ENCODE measurements at regions not wholly inside any gene's neighbourhood (a gene's known extent, or its start where the extent isn't known, plus 50 kb on each side); places are given as distances from the start of the nearest gene placed in this dataset.
"Not testable (repeated sequence)": the region's sequence is repeated elsewhere in the genome, so short reads cannot be mapped to it uniquely, and the experiment has no call there.

DNA sequence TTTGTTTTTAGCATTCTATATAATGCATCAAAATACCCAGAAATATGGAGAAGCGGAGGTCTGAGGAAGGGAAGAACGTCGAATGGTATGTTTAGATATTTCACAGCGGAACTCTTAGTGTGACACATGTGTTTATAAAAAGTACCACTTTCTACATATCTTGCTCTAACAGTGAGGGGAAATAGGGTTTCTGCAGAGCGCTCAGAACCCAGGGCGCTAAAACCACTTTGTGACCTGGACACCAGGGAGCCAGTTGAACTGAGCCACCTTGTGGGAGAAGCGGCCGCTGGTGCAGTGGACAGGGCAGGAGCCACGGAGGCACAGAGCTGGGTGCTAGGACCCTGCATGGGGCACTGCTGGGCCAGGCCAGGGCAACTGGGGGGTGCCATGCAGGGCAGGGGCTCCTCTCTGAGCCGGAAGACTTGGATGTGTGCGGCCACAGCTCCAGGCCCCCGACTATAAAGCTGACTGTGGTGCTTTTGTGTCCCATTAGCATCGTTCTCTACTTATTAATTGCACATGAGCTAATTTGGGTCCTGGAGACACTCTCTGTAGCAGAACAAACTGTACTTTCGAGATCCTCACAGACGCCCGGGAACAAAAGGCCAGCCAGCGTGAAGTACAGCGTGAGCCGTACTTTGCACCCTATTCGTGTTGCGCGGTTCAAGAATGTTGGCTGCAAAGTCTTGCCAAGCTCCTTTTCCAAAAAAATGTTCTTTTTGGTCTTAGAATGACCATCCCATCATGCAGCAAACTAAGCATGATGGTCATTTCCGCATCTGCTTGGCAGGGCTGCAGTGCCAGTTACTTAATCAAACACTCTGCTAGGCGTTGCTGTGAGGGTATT is 151.9 kb upstream of the ALKAL2 start:
- in situ Hi-C loops (cut with HindIII; ENCODE audit: low pct_unique_long_range_greater_than_20kb, low sequenced_read_pairs), result no loop called here
- TF ChIP-seq JUND (IDR thresholded peaks at IDR 0.05; ENCODE audit: low read depth), result no peak
- DNase-seq (ENCODE audit: low read depth in 1 of 2, low spot score in 1 of 2), result no peak

- no peak for DNase-seq (ENCODE audit: low read depth in 1 of 2, low spot score in 1 of 2)
- in situ Hi-C loops (cut with HindIII; ENCODE audit: low pct_unique_long_range_greater_than_20kb, low sequenced_read_pairs), result no loop called here
- no peak for TF ChIP-seq JUND (IDR thresholded peaks at IDR 0.05; ENCODE audit: low read depth)
These were observed 151.2 kb upstream of the ALKAL2 start for GRCh38 chr2:439077-439476.

DNA sequence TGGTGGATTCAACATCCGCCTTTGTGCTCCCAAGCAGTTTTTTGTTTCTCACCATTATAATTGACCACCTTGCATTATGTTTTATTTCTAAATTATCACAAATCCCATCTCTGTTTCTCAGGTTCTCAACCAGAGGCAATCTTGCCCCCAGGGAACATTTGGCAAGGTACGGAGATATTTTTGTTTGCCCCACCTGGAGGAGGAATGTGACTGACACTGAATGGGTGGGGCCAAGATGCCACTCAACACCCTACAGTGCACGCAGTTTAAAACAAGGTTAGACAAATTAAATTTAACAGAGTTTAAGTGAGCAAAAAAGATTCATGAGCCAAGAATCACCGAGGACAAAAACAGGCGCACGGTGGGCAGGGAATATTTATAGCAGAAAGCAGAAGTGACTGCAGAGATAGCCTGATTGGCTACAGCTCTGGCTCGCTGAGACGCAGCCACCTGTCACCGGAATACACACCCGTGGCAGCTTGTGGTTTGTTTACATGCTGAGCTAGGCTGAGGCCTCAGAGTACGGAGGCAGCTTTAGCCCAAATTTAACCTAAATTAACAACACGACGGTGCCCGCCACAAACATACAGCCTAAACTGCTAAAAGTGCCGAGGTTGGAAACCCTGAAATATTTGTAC is 150.0 kb upstream of the ALKAL2 start:
- no peak for TF ChIP-seq JUND (IDR thresholded peaks at IDR 0.05; ENCODE audit: low read depth)
- peak; percentile 71 to 81 for DNase-seq (ENCODE audit: low read depth in 1 of 2, low spot score in 1 of 2)
- in situ Hi-C loops (cut with HindIII; ENCODE audit: low pct_unique_long_range_greater_than_20kb, low sequenced_read_pairs), result no loop called here

DNA sequence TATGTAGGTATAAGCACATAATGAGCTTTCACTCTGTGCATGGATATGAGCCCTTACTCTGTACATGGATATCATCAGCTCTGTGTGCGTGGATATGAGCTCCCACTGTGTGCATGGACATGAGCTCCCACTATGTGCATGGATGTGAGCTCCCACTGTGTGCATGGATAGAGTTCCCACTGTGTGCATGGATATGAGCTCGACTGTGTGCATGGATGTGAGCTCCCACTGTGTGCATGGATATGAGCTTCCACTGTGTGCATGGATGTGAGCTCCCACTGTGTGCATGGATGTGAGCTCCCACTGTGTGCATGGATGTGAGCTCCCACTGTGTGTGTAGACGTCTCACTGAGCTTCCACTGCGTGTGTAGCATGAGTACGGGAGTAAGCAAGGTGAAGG is 149.3 kb upstream of the ALKAL2 start:
- no peak for TF ChIP-seq JUND (IDR thresholded peaks at IDR 0.05; ENCODE audit: low read depth)
- no peak for DNase-seq (ENCODE audit: low read depth in 1 of 2, low spot score in 1 of 2)
- in situ Hi-C loops (cut with HindIII; ENCODE audit: low pct_unique_long_range_greater_than_20kb, low sequenced_read_pairs), result no loop called here

- DNase-seq (ENCODE audit: low read depth in 1 of 2, low spot score in 1 of 2), result no peak
- in situ Hi-C loops (cut with HindIII; ENCODE audit: low pct_unique_long_range_greater_than_20kb, low sequenced_read_pairs), result no loop called here
- TF ChIP-seq JUND (IDR thresholded peaks at IDR 0.05; ENCODE audit: low read depth), result no peak
These were observed 148.3 kb upstream of the ALKAL2 start for GRCh38 chr2:436205-436604.

DNA sequence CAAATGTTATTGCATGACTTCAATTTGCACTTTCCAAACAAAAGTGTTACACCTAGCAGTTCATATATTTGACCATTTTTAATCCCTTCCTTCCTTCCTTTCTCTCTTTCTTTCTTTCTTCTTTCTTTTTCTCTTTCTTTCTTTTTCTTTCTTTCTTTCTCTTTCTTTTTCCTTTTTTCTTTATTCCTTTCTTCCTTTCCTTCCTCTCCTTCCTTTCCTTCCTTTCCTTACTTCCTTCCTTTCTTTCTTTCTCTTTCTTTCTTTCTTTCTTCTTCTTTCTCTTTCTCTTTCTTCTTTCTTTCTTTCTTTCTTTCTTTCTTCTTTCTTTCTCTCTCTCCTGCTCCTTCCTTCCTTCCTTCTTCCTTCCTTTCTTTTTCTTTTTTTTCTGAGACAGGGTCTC is 146.7 kb upstream of the ALKAL2 start:
- in situ Hi-C loops (cut with HindIII; ENCODE audit: low pct_unique_long_range_greater_than_20kb, low sequenced_read_pairs), result no loop called here
- no peak for DNase-seq (ENCODE audit: low read depth in 1 of 2, low spot score in 1 of 2)
- no peak for TF ChIP-seq JUND (IDR thresholded peaks at IDR 0.05; ENCODE audit: low read depth)

DNA sequence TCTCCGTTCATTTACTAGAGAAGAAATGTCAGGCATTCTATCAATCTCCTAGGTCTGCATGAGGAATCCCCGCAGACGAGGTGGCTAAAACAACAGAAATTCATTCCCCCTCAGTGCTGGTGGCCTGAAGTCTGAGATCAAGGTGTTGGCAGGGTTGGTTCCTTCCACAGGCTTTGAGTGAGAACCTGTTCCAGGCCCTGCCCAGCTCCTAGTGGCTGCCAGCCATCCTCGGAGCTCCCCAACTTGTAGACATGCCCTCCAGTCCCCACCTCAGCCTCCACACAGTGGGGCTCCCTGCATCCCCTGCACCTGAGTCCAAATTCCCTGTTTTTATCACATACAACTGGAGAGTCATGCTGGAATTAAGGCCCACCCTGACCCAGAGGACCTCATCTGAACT is 145.3 kb upstream of the ALKAL2 start:
- no peak for DNase-seq (ENCODE audit: low read depth in 1 of 2, low spot score in 1 of 2)
- no peak for TF ChIP-seq JUND (IDR thresholded peaks at IDR 0.05; ENCODE audit: low read depth)
- in situ Hi-C loops (cut with HindIII; ENCODE audit: low pct_unique_long_range_greater_than_20kb, low sequenced_read_pairs), result no loop called here

GRCh38 chr2:430291-431040 is 142.6 kb upstream of the ALKAL2 start:
- in situ Hi-C loops (cut with HindIII; ENCODE audit: low pct_unique_long_range_greater_than_20kb, low sequenced_read_pairs), result no loop called here
- no peak for TF ChIP-seq JUND (IDR thresholded peaks at IDR 0.05; ENCODE audit: low read depth)
- no peak for DNase-seq (ENCODE audit: low read depth in 1 of 2, low spot score in 1 of 2)

DNA sequence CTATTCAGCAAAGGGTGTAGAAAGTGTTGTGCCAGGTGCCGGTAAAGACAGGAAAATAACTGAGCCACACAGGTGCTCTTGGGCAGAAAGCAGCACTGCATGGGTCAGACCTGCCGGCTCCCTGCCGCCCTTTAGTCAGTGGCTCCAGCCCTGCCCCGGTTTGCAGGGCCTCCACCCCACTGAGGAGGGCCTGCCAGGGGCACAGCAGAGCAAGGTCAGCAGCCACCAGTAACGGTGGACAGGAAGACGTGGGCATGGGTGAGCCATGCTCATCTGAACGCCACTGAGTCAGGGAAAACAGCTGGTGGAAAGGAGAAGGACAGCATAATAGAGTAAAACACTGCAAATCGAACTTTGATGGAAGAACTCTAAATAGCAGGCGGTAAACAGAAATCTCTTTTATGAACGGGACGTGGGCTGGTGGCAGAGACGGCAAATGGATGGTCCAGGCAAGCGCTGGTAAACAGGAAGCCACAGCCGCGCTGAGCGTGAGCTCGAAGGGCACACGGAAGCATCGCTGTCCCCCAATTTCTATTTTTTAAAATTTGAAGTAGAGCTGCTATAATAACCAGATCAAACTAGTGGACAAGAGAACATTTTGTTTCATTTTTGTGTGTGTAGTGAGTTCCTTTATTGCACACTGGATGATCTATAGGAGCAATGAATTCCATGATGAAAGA is 141.8 kb upstream of the ALKAL2 start:
- TF ChIP-seq JUND (IDR thresholded peaks at IDR 0.05; ENCODE audit: low read depth), result no peak
- in situ Hi-C loops (cut with HindIII; ENCODE audit: low pct_unique_long_range_greater_than_20kb, low sequenced_read_pairs), result no loop called here
- no peak for DNase-seq (ENCODE audit: low read depth in 1 of 2, low spot score in 1 of 2)

GRCh38 chr2:429142-429541 is 141.3 kb upstream of the ALKAL2 start:
- in situ Hi-C loops (cut with HindIII; ENCODE audit: low pct_unique_long_range_greater_than_20kb, low sequenced_read_pairs), result no loop called here
- no peak for TF ChIP-seq JUND (IDR thresholded peaks at IDR 0.05; ENCODE audit: low read depth)
- no peak for DNase-seq (ENCODE audit: low read depth in 1 of 2, low spot score in 1 of 2)

GRCh38 chr2:428591-428990 is 140.7 kb upstream of the ALKAL2 start:
- no peak for TF ChIP-seq JUND (IDR thresholded peaks at IDR 0.05; ENCODE audit: low read depth)
- in situ Hi-C loops (cut with HindIII; ENCODE audit: low pct_unique_long_range_greater_than_20kb, low sequenced_read_pairs), result no loop called here
- no peak for DNase-seq (ENCODE audit: low read depth in 1 of 2, low spot score in 1 of 2)

- DNase-seq (ENCODE audit: low read depth in 1 of 2, low spot score in 1 of 2); in situ Hi-C loops (cut with HindIII; ENCODE audit: low pct_unique_long_range_greater_than_20kb, low sequenced_read_pairs): not testable (repeated sequence)
These were observed 138.8 kb upstream of the ALKAL2 start for GRCh38 chr2:426696-427095.

Measured in T47D (cell line).